Inferior parietal cortex (tissue), 1 donor: ENCODE measurements at regions not wholly inside any gene's neighbourhood (a gene's known extent, or its start where the extent isn't known, plus 50 kb on each side); places are given as distances from the start of the nearest gene placed in this dataset.

ENCODE experiments used
- DNase-seq: peaks from one replicate; pipeline ENCODE4 v3.0.0-alpha.2; 2016; ENCODE audit errors: extremely low spot score

- DNase-seq: no peak
Measured at GRCh38 chr1:87194856-87195255, 133.8 kb upstream of the LMO4 start.

GRCh38 chr1:87196110-87196827, 132.4 kb upstream of the LMO4 start:
- DNase-seq: no peak

- DNase-seq: no peak
Measured at GRCh38 chr1:87197156-87197555, 131.5 kb upstream of the LMO4 start.

- no peak for DNase-seq
Measured at GRCh38 chr1:87197641-87198040, 131.0 kb upstream of the LMO4 start.

GRCh38 chr1:87200875-87201638, 127.6 kb upstream of the LMO4 start:
- no peak for DNase-seq

- DNase-seq: no peak
Measured at GRCh38 chr1:87201768-87202167, 126.9 kb upstream of the LMO4 start.

GRCh38 chr1:87202451-87202850, 126.2 kb upstream of the LMO4 start:
- no peak for DNase-seq

GRCh38 chr1:87202922-87203655, 125.6 kb upstream of the LMO4 start:
- DNase-seq: no peak

- no peak for DNase-seq
Measured at GRCh38 chr1:87203904-87204303, 124.8 kb upstream of the LMO4 start.

GRCh38 chr1:87204441-87204840, 124.2 kb upstream of the LMO4 start:
- no peak for DNase-seq

- DNase-seq: no peak
Measured at GRCh38 chr1:87204921-87205320, 123.8 kb upstream of the LMO4 start.

GRCh38 chr1:87206044-87206831, 122.4 kb upstream of the LMO4 start:
- no peak for DNase-seq

- DNase-seq: no peak
Measured at GRCh38 chr1:87208080-87208479, 120.6 kb upstream of the LMO4 start.

- DNase-seq: no peak
Measured at GRCh38 chr1:87208931-87209330, 119.7 kb upstream of the LMO4 start.

- DNase-seq: no peak
Measured at GRCh38 chr1:87210151-87210550, 118.5 kb upstream of the LMO4 start.

- DNase-seq: no peak
Measured at GRCh38 chr1:87212431-87213134, 116.1 kb upstream of the LMO4 start.

GRCh38 chr1:87213135-87213515, 115.6 kb upstream of the LMO4 start:
- no peak for DNase-seq

GRCh38 chr1:87215592-87215991, 113.1 kb upstream of the LMO4 start:
- no peak for DNase-seq

- DNase-seq: no peak
Measured at GRCh38 chr1:87218618-87219017, 110.1 kb upstream of the LMO4 start.

GRCh38 chr1:87219141-87219540, 109.5 kb upstream of the LMO4 start:
- no peak for DNase-seq

GRCh38 chr1:87219626-87220025, 109.1 kb upstream of the LMO4 start:
- no peak for DNase-seq
